Chondrocyte (in vitro differentiated cells): ENCODE measurements at regions not wholly inside any gene's neighbourhood (a gene's known extent, or its start where the extent isn't known, plus 50 kb on each side); places are given as distances from the start of the nearest gene placed in this dataset.
"Not testable (repeated sequence)": the region's sequence is repeated elsewhere in the genome, so short reads cannot be mapped to it uniquely, and the experiment has no call there.

Experiments used
- DNase-seq: peaks from one replicate; pipeline ENCODE4 v3.0.0; 2021; ENCODE audit warnings: mixed read lengths, low spot score
- H3K27ac Mint-ChIP-seq: one replicate; pipeline ENCODE4 v1.8.0; 2021; ENCODE audit warnings: mild to moderate bottlenecking, moderate library complexity, mixed read lengths; ENCODE audit not compliant: unreplicated experiment
- H3K27me3 Mint-ChIP-seq: 2 replicates; pipeline ENCODE4 v1.8.0; 2021; ENCODE audit warnings: low read depth, mixed read lengths
- H3K36me3 Mint-ChIP-seq: 2 replicates; pipeline ENCODE4 v1.8.0; 2021; ENCODE audit warnings: low read depth, mixed read lengths
- H3K4me1 Mint-ChIP-seq: 2 replicates; pipeline ENCODE4 v1.8.0; 2021; ENCODE audit warnings: low read depth, mild to moderate bottlenecking, mixed read lengths
- H3K4me3 Mint-ChIP-seq: one replicate; pipeline ENCODE4 v1.8.0; 2021; ENCODE audit warnings: mild to moderate bottlenecking, moderate library complexity, mixed read lengths; ENCODE audit not compliant: unreplicated experiment
- H3K9me3 Mint-ChIP-seq: 2 replicates; pipeline ENCODE4 v1.8.0; 2021; ENCODE audit warnings: low read depth, mixed read lengths
- TF ChIP-seq, protein P1 (sequence below): fragments of 200-600 bp; sonication (generic); IDR thresholded peaks from 2 replicates; pipeline ENCODE4 v1.5.0; 2021; ENCODE audit warnings: antibody characterized with exemption, mild to moderate bottlenecking, moderate library complexity

DNA sequence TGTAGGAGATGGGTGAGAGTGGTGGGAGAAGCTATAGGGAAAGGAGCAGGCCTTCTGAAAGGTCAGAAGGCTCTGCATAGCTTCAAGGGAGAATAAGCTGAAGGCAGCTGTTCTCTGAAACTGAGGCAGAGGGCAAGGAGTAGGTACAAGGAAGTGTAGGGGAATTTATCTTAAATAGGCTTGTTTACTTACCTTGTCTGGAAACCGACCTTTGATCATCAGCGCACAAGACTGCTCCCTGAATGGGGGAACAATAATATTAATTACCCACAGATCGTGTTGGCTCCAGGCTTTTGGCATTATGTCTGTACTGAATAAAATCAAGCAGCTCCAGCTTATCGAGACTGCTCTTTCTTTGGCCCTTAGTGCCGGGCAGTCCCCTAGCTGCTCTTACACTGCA is 175.5 kb upstream of the MAGEB16 start:
- Mint-ChIP-seq H3K27ac (no peak overlapping the region), H3K27me3 (no peaks in the 10 kb centered on the region), H3K36me3 (no peaks in the 10 kb centered on the region), H3K4me1 (no peaks in the 10 kb centered on the region), H3K4me3 (no peak overlapping the region), H3K9me3 (peaks cover 8% of the 10 kb centered on the region)
- no peak for DNase-seq
- TF ChIP-seq, protein P1, sequence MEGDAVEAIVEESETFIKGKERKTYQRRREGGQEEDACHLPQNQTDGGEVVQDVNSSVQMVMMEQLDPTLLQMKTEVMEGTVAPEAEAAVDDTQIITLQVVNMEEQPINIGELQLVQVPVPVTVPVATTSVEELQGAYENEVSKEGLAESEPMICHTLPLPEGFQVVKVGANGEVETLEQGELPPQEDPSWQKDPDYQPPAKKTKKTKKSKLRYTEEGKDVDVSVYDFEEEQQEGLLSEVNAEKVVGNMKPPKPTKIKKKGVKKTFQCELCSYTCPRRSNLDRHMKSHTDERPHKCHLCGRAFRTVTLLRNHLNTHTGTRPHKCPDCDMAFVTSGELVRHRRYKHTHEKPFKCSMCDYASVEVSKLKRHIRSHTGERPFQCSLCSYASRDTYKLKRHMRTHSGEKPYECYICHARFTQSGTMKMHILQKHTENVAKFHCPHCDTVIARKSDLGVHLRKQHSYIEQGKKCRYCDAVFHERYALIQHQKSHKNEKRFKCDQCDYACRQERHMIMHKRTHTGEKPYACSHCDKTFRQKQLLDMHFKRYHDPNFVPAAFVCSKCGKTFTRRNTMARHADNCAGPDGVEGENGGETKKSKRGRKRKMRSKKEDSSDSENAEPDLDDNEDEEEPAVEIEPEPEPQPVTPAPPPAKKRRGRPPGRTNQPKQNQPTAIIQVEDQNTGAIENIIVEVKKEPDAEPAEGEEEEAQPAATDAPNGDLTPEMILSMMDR, result no peak

DNA sequence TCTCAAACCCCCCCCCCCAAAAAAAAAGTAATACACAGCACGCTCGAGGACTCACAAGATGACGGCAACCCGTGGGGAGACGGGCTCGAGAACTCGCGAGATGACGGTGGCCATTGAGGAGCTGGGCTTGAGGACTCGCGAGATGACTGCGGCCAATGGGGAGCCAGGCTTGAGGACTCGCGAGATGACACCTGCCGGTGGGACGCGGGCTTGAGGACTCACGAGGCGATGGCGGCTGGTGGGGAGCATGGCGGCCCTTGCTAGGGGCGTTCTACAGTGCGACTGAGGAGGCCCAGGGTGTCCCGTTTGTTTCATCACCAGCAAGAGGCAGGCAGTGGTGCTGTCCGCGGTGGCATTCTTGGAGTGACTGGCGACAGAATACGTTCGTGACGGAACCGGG is 172.4 kb upstream of the MAGEB16 start:
- TF ChIP-seq, protein P1, result no peak
- Mint-ChIP-seq H3K4me3 (no peak overlapping the region), H3K36me3 (no peaks in the 10 kb centered on the region), H3K27ac (no peak overlapping the region), H3K27me3 (no peaks in the 10 kb centered on the region), H3K4me1 (no peaks in the 10 kb centered on the region), H3K9me3 (peaks cover 8% of the 10 kb centered on the region)
- no peak for DNase-seq

DNA sequence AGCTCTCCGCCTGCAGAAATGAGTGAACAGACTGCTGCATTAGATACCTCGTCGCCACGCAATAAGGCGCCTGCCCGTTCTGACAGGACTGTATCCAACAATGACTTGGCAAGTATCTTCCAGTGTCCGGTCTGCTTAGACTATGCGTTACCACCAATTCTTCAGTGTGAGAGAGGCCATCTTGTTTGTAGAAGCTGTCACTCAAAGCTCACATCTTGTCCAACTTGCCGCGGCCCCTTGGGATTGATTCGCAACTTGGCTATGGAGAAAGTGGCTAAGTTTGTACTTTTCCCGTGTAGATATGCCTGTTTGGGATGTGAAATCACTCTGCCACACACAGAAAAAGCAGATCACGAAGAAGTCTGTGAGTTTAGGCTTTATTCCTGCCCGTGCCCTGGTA is 172.0 kb upstream of the MAGEB16 start:
- peaks cover 11% of the 10 kb centered on the region for H3K9me3 Mint-ChIP-seq
- TF ChIP-seq, protein P1, result no peak
- H3K27me3 Mint-ChIP-seq, result no peaks in the 10 kb centered on the region
- no peak for DNase-seq
- H3K4me3 Mint-ChIP-seq, result no peak overlapping the region
- H3K36me3 Mint-ChIP-seq, result no peaks in the 10 kb centered on the region
- no peak overlapping the region for H3K27ac Mint-ChIP-seq
- H3K4me1 Mint-ChIP-seq, result no peaks in the 10 kb centered on the region

DNA sequence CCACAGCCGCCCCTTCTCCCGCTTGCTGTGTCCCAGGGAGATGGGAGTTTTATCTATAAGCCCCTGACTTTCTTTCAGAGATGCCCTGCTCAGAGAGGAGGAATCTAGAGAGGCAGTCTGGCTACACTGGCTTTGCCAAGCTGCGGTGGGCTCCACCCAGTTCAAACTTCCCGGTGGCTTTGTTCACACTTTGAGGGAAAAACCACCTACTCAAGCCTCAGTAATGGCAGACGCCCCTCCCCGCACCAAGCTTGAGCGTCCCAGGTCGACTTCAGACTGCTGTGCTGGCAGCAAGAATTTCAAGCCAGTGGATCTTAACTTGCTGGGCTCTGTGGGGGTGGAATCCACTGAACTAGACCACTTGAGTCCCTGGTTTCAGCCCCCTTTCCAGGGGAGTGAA is 162.2 kb upstream of the MAGEB16 start:
- not testable (repeated sequence) for H3K4me3 Mint-ChIP-seq, H3K27ac Mint-ChIP-seq, DNase-seq, H3K4me1 Mint-ChIP-seq, H3K27me3 Mint-ChIP-seq, H3K36me3 Mint-ChIP-seq
- H3K9me3 Mint-ChIP-seq, result peaks cover 39% of the 10 kb centered on the region

DNA sequence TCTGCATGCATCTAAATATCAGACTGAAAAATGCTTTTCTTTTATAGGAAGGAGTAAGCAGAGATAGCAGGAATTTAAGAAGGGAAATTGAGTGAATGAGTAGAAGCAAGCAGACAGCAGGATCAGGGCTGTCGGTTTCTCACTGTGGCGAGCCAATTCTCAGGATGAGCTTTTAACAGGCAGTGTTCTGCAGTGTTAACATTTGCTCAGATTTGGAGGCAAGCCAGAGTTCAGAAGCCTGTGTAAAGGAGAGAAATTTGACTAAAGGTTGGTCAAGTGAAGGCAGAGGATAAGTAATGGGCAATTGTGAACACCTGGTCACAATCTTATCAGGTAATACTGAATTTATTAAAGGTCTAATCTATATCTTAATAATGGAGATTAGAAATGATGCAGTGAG is 133.3 kb upstream of the MAGEB16 start:
- H3K27me3 Mint-ChIP-seq, result peaks cover 2% of the 10 kb centered on the region
- no peak overlapping the region for H3K4me3 Mint-ChIP-seq
- H3K9me3 Mint-ChIP-seq, result no peaks in the 10 kb centered on the region
- H3K27ac Mint-ChIP-seq, result no peak overlapping the region
- H3K4me1 Mint-ChIP-seq, result no peaks in the 10 kb centered on the region
- H3K36me3 Mint-ChIP-seq, result no peaks in the 10 kb centered on the region
- TF ChIP-seq, protein P1, result no peak
- DNase-seq, result no peak

DNA sequence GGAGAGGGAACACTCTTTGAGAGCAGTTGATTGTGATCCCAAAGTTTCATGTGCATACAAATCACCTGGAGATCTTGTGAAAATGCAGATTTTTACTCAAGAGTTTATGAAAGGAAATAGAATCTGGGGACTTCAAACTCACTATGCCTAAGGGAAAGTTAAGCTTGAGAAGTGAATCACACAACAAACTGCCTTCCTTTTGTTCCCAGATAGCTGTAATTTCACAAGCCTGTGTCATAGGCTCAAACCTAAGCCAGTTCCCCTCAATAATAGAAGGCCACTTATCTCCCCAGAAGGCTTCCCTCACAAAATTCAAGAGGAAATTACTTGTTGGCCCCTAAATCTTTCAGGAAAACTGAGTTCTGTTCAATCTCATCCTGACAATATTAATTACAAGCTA is 132.8 kb upstream of the MAGEB16 start:
- no peaks in the 10 kb centered on the region for H3K36me3 Mint-ChIP-seq
- H3K27ac Mint-ChIP-seq, result no peak overlapping the region
- TF ChIP-seq, protein P1, result no peak
- H3K27me3 Mint-ChIP-seq, result peaks cover 2% of the 10 kb centered on the region
- H3K4me1 Mint-ChIP-seq, result no peaks in the 10 kb centered on the region
- H3K9me3 Mint-ChIP-seq, result no peaks in the 10 kb centered on the region
- DNase-seq, result no peak
- no peak overlapping the region for H3K4me3 Mint-ChIP-seq
